ENCODE measurements at regions not wholly inside any gene's neighbourhood (a gene's known extent, or its start where the extent isn't known, plus 50 kb on each side); places are given as distances from the start of the nearest gene placed in this dataset.

- no peak for TF ChIP-seq CTCF (IDR thresholded peaks at IDR 0.05)
- no peak for TF ChIP-seq POLR2A (IDR thresholded peaks at IDR 0.05)
Observed at GRCh38 chr5:125236007-125236406, 489.6 kb upstream of the ZNF608 start.

Data from sigmoid colon (tissue), 3 donors.